ENCODE measurements at regions not wholly inside any gene's neighbourhood (a gene's known extent, or its start where the extent isn't known, plus 50 kb on each side); places are given as distances from the start of the nearest gene placed in this dataset.

- TF ChIP-seq CTCF (conservative IDR thresholded peaks at IDR 0.05; ENCODE audit: low read depth, low read length) (no peak), EZH2 (IDR thresholded peaks at IDR 0.05; ENCODE audit: borderline replicate concordance, low read depth, low read length, poor library complexity, severe bottlenecking) (no peak)
Observed at GRCh38 chr3:150260398-150260710, 147.7 kb upstream of the TSC22D2 start.
